ENCODE measurements at regions not wholly inside any gene's neighbourhood (a gene's known extent, or its start where the extent isn't known, plus 50 kb on each side); places are given as distances from the start of the nearest gene placed in this dataset.

DNA sequence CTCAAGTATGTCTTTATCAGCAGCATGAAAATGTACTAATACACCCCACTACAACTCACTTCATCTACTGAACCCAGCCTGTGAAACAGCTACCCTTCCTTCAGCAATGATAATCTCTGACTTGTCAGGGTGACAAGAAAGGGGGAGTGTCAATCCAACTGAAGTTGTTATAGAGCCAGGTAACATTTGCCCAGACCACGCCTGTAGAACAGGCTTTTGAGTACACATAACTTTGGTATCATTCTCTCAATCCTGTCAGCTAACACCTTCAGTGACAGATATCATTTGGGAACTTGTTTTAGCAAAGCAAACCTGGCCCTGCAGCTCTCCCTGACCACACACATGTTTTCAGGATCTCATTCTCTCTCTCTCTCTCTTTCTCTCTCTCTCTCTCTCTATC lies 592.2 kb downstream of the SMARCA1 start:
- H3K27me3 Mint-ChIP-seq (ENCODE audit: low read depth) = no peaks in the 10 kb centered on the region
- no peak overlapping the region for H3K27ac Mint-ChIP-seq
- H3K4me3 Mint-ChIP-seq = no peak overlapping the region
- TF ChIP-seq CTCF (IDR thresholded peaks at IDR 0.05; ENCODE audit: unreplicated experiment in 3 of 3) = no peak
- no peaks in the 10 kb centered on the region for H3K36me3 Mint-ChIP-seq (ENCODE audit: low read depth)
- peaks cover 17% of the 10 kb centered on the region for H3K9me3 Mint-ChIP-seq
- H3K4me1 Mint-ChIP-seq = peaks cover 3% of the 10 kb centered on the region

DNA sequence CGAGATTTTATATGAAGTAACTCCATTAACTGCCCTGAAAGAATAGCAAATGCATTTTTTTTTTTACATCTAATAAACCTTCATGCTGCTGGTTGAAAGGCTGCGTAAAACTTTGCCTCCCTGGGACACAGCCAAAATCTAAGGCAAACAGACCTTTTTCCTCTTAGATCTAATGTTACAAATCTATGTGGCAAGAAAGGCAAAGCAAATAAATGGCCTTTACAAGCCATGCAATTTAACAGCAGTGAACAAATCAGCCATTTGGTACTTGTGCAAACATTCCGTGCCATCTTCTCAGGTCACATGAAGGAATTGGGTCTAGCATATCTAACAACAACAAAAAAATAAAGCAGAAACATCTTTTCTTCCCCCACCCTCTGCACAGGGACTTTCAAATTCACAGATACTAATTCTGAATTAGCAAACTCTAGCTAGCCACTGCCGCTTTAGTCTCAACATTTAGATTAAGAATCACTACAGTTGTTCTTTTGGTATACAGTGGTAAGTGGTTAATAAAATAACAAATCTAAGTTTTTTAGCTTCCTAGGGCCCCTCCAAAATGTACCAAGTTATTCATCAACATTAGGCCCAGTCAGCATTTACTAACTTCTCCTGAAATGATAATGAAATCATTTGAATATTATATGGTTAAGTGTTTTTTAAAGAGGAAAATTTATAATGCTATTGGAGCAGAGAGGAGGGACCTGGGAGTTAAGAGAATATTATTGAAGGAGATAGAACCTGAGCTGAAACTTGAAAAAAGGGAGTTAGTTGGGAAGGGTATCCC lies 593.8 kb downstream of the SMARCA1 start:
- H3K27ac Mint-ChIP-seq = no peak overlapping the region
- H3K4me3 Mint-ChIP-seq = no peak overlapping the region
- peaks cover 17% of the 10 kb centered on the region for H3K9me3 Mint-ChIP-seq
- H3K36me3 Mint-ChIP-seq (ENCODE audit: low read depth) = no peaks in the 10 kb centered on the region
- no peak for TF ChIP-seq CTCF (IDR thresholded peaks at IDR 0.05; ENCODE audit: unreplicated experiment in 3 of 3)
- H3K27me3 Mint-ChIP-seq (ENCODE audit: low read depth) = no peaks in the 10 kb centered on the region
- peaks cover 3% of the 10 kb centered on the region for H3K4me1 Mint-ChIP-seq

- peaks cover 14% of the 10 kb centered on the region for H3K9me3 Mint-ChIP-seq
- H3K4me1 Mint-ChIP-seq = peaks cover 3% of the 10 kb centered on the region
- H3K27me3 Mint-ChIP-seq (ENCODE audit: low read depth) = no peaks in the 10 kb centered on the region
- TF ChIP-seq CTCF (IDR thresholded peaks at IDR 0.05; ENCODE audit: unreplicated experiment in 3 of 3) = no peak
- H3K36me3 Mint-ChIP-seq (ENCODE audit: low read depth) = no peaks in the 10 kb centered on the region
- H3K4me3 Mint-ChIP-seq = no peak overlapping the region
- H3K27ac Mint-ChIP-seq = no peak overlapping the region
Observed at GRCh38 chrX:128928636-128929035, 594.7 kb downstream of the SMARCA1 start.

DNA sequence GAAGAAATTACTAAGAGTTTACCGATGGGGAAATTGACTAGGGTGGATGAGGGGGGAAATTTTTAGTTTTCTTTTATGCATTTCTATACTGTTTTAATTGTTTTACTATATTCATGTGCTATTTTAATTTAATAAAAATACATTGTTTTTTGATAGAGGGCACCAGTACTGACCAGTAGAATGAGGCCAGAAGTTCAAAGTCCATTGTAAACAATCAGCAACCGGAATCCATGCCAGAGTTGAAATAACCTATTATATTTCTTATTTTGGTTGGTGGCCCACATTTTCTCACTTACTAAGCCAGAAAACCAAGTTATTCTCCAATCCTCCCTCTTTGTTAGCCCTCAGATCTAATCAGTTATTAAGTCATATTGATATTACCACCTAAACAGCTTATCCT lies 595.9 kb downstream of the SMARCA1 start:
- Mint-ChIP-seq H3K4me1 (peaks cover 3% of the 10 kb centered on the region), H3K4me3 (no peak overlapping the region), H3K9me3 (peaks cover 14% of the 10 kb centered on the region), H3K36me3 (ENCODE audit: low read depth) (no peaks in the 10 kb centered on the region), H3K27ac (no peak overlapping the region), H3K27me3 (ENCODE audit: low read depth) (no peaks in the 10 kb centered on the region)
- TF ChIP-seq CTCF (IDR thresholded peaks at IDR 0.05; ENCODE audit: unreplicated experiment in 3 of 3) = no peak

GRCh38 chrX:128906753-128907152 lies 616.5 kb downstream of the SMARCA1 start:
- Mint-ChIP-seq H3K27ac (no peak overlapping the region), H3K4me1 (peaks cover 8% of the 10 kb centered on the region), H3K4me3 (no peak overlapping the region), H3K36me3 (ENCODE audit: low read depth) (no peaks in the 10 kb centered on the region), H3K27me3 (ENCODE audit: low read depth) (no peaks in the 10 kb centered on the region), H3K9me3 (peaks cover 3% of the 10 kb centered on the region)
- TF ChIP-seq CTCF (IDR thresholded peaks at IDR 0.05; ENCODE audit: unreplicated experiment in 3 of 3) = no peak

GRCh38 chrX:128901018-128901417 lies 622.3 kb downstream of the SMARCA1 start:
- Mint-ChIP-seq H3K27ac (no peak overlapping the region), H3K4me3 (no peak overlapping the region), H3K9me3 (no peaks in the 10 kb centered on the region)

More at GRCh38 chrX:128901018-128901417, 622.3 kb downstream of the SMARCA1 start:
- no peaks in the 10 kb centered on the region for H3K36me3 Mint-ChIP-seq (ENCODE audit: low read depth)
- H3K4me1 Mint-ChIP-seq = no peaks in the 10 kb centered on the region
- no peaks in the 10 kb centered on the region for H3K27me3 Mint-ChIP-seq (ENCODE audit: low read depth)
- no peak for TF ChIP-seq CTCF (IDR thresholded peaks at IDR 0.05; ENCODE audit: unreplicated experiment in 3 of 3)

Data from nephron (organoid).